ENCODE measurements at regions not wholly inside any gene's neighbourhood (a gene's known extent, or its start where the extent isn't known, plus 50 kb on each side); places are given as distances from the start of the nearest gene placed in this dataset.

DNA sequence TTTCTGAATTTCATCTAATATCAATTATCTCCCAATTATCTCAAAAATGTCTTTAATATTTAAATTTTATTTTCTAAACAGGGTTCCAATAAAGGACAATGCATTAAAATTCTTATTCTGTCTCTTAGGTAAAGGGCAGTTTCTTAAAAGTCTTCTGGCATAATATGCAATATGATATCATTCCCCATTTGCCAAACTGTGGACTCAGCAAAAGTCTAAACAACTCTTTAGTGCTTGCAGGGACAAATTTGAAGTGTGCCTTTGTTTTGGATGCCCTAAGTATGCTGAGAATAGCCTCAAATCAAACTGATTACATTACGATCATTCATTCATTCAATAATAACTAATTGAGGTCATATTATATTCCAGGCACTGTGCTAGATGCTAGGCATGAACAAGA is 281.0 kb upstream of the KIRREL3 start:
- DNase-seq (no peak), ATAC-seq (no peak)
- H3K9me3 ChIP-seq: no peaks in the 10 kb centered on the region
- H3K36me3 ChIP-seq (replicated peaks in 1 of 2; ENCODE audit: insufficient read depth in 1 of 2, low read depth in 2 of 2): no peaks in the 10 kb centered on the region
- H3K27me3 ChIP-seq: no peaks in the 10 kb centered on the region
- no peaks in the 10 kb centered on the region for H3K4me1 ChIP-seq
- no peak for TF ChIP-seq POLR2A (IDR thresholded peaks at IDR 0.05)
- TF ChIP-seq, protein P1, sequence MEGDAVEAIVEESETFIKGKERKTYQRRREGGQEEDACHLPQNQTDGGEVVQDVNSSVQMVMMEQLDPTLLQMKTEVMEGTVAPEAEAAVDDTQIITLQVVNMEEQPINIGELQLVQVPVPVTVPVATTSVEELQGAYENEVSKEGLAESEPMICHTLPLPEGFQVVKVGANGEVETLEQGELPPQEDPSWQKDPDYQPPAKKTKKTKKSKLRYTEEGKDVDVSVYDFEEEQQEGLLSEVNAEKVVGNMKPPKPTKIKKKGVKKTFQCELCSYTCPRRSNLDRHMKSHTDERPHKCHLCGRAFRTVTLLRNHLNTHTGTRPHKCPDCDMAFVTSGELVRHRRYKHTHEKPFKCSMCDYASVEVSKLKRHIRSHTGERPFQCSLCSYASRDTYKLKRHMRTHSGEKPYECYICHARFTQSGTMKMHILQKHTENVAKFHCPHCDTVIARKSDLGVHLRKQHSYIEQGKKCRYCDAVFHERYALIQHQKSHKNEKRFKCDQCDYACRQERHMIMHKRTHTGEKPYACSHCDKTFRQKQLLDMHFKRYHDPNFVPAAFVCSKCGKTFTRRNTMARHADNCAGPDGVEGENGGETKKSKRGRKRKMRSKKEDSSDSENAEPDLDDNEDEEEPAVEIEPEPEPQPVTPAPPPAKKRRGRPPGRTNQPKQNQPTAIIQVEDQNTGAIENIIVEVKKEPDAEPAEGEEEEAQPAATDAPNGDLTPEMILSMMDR (IDR thresholded peaks at IDR 0.05): no peak
- H3K27ac ChIP-seq: no peak overlapping the region
- 59 to 76% methylated on average over 1 of the region's 1 CpG for WGBS, 2 donors
- intact Hi-C loops (cut with DNase I): no loop called here
- H3K4me3 ChIP-seq: no peak overlapping the region

GRCh38 chr11:127275774-127276173 is 275.2 kb upstream of the KIRREL3 start:
- intact Hi-C loops (cut with DNase I): no loop called here
- DNase-seq (no peak), ATAC-seq (peak; percentile 48)
- H3K27me3 ChIP-seq: no peaks in the 10 kb centered on the region
- H3K4me1 ChIP-seq: no peaks in the 10 kb centered on the region
- H3K9me3 ChIP-seq: no peaks in the 10 kb centered on the region
- TF ChIP-seq, protein P1 (IDR thresholded peaks at IDR 0.05): no peak
- no peak for TF ChIP-seq POLR2A (IDR thresholded peaks at IDR 0.05)
- H3K36me3 ChIP-seq (replicated peaks in 1 of 2; ENCODE audit: insufficient read depth in 1 of 2, low read depth in 2 of 2): no peaks in the 10 kb centered on the region
- no peak overlapping the region for H3K27ac ChIP-seq
- WGBS, 2 donors: 30 to 36% methylated on average over 9 of the region's 9 CpGs
- no peak overlapping the region for H3K4me3 ChIP-seq

GRCh38 chr11:127274328-127274676 is 273.7 kb upstream of the KIRREL3 start:
- no peak for ATAC-seq
- Histone ChIP-seq H3K4me1 (no peaks in the 10 kb centered on the region), H3K4me3 (no peak overlapping the region), H3K27me3 (no peaks in the 10 kb centered on the region), H3K36me3 (replicated peaks in 1 of 2; ENCODE audit: insufficient read depth in 1 of 2, low read depth in 2 of 2) (no peaks in the 10 kb centered on the region), H3K27ac (no peak overlapping the region), H3K9me3 (no peaks in the 10 kb centered on the region)
- no peak for DNase-seq
- 62 to 84% methylated on average over 1 of the region's 1 CpG for WGBS, 2 donors
- TF ChIP-seq POLR2A (IDR thresholded peaks at IDR 0.05): no peak
- TF ChIP-seq, protein P1 (IDR thresholded peaks at IDR 0.05): no peak
- intact Hi-C loops (cut with DNase I): no loop called here

GRCh38 chr11:127273593-127274327 is 273.2 kb upstream of the KIRREL3 start:
- TF ChIP-seq, protein P1 (IDR thresholded peaks at IDR 0.05): no peak
- TF ChIP-seq POLR2A (IDR thresholded peaks at IDR 0.05): no peak
- no peaks in the 10 kb centered on the region for H3K36me3 ChIP-seq (replicated peaks in 1 of 2; ENCODE audit: insufficient read depth in 1 of 2, low read depth in 2 of 2)
- no peak for DNase-seq

GRCh38 chr11:127270851-127271250 is 270.3 kb upstream of the KIRREL3 start:
- intact Hi-C loops (cut with DNase I): no loop called here
- Histone ChIP-seq H3K4me1 (no peaks in the 10 kb centered on the region), H3K36me3 (replicated peaks in 1 of 2; ENCODE audit: insufficient read depth in 1 of 2, low read depth in 2 of 2) (no peaks in the 10 kb centered on the region), H3K4me3 (no peak overlapping the region), H3K27me3 (no peaks in the 10 kb centered on the region), H3K27ac (no peak overlapping the region), H3K9me3 (no peaks in the 10 kb centered on the region)
- WGBS, 2 donors: 57 to 58% methylated on average over 2 of the region's 2 CpGs
- no peak for TF ChIP-seq POLR2A (IDR thresholded peaks at IDR 0.05)
- TF ChIP-seq, protein P1 (IDR thresholded peaks at IDR 0.05): no peak
- no peak for DNase-seq
- no peak for ATAC-seq

More at GRCh38 chr11:127273593-127274327, 273.2 kb upstream of the KIRREL3 start:
- intact Hi-C loops (cut with DNase I): no loop called here
- Histone ChIP-seq H3K4me3 (no peak overlapping the region), H3K9me3 (no peaks in the 10 kb centered on the region), H3K4me1 (no peaks in the 10 kb centered on the region), H3K27ac (no peak overlapping the region), H3K27me3 (no peaks in the 10 kb centered on the region)
- no peak for ATAC-seq
- WGBS, 2 donors: 58 to 59% methylated on average over 5 of the region's 5 CpGs

Measured in body of pancreas (tissue), 4 donors.